ENCODE measurements at regions not wholly inside any gene's neighbourhood (a gene's known extent, or its start where the extent isn't known, plus 50 kb on each side); places are given as distances from the start of the nearest gene placed in this dataset.

DNA sequence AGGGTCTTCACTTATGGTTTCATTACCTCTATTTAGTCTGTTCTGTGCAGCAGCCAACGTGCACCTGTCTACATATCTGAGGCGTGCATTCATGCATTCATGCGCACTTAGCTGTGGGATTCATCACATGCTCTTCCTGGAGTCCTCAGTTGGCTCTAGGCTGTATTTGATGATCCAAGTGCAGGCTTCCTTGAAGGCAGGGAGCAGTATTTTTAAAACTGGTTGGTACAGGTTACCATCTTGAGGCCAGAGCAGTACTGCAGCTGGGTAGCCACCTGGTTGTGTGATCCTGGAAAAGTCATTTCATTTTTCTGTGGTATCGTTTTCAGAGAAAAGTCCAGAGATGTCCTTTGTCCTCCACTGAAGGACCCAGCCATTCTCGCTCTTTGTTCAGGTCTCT lies 109.8 kb downstream of the EN1 start:
- TF ChIP-seq, protein P1, sequence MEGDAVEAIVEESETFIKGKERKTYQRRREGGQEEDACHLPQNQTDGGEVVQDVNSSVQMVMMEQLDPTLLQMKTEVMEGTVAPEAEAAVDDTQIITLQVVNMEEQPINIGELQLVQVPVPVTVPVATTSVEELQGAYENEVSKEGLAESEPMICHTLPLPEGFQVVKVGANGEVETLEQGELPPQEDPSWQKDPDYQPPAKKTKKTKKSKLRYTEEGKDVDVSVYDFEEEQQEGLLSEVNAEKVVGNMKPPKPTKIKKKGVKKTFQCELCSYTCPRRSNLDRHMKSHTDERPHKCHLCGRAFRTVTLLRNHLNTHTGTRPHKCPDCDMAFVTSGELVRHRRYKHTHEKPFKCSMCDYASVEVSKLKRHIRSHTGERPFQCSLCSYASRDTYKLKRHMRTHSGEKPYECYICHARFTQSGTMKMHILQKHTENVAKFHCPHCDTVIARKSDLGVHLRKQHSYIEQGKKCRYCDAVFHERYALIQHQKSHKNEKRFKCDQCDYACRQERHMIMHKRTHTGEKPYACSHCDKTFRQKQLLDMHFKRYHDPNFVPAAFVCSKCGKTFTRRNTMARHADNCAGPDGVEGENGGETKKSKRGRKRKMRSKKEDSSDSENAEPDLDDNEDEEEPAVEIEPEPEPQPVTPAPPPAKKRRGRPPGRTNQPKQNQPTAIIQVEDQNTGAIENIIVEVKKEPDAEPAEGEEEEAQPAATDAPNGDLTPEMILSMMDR (IDR thresholded peaks at IDR 0.05; ENCODE audit: low read depth, low read length, poor library complexity, severe bottlenecking): no peak
- no peak for TF ChIP-seq EZH2phosphoT487 (IDR thresholded peaks at IDR 0.05; ENCODE audit: borderline replicate concordance, low read length)

Measured in DOHH2 (cell line).